HG03066 (cell line): ENCODE measurements at regions not wholly inside any gene's neighbourhood (a gene's known extent, or its start where the extent isn't known, plus 50 kb on each side); places are given as distances from the start of the nearest gene placed in this dataset.

Experiments used
- ATAC-seq: cut with Tn5 transposase; IDR thresholded peaks from one replicate; pipeline ENCODE4 v1.9.1; 2021; ENCODE audit warnings: low read depth; ENCODE audit not compliant: unreplicated experiment

DNA sequence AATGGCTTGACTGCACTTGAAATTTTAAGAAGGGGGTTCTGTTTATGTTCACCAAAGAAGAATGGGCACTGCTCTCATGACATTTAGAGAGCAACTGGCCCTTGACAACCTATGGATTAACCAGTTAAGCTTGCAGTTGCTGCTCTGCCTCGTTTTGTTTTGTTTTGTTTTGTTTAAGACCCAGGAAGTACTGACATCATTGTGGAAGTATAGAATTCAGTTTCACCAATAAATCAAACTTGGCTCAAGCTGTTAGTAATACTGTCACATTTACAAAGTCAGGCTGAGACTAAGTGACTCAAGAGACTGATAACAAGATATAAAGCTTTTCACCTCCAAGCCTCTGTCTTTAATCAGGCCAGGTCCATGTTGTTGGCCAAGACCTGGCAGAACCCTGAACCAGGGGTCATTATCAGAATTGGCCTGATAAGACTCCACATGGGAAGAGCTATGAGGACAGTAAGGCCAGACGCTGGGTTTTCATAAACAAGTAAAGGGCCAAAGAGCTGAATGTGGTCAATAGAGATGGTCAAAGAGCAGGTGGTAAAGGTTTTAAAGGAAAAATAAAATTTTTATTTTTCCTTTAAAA lies 99.4 kb upstream of the VGLL2 start:
- no peak for ATAC-seq

DNA sequence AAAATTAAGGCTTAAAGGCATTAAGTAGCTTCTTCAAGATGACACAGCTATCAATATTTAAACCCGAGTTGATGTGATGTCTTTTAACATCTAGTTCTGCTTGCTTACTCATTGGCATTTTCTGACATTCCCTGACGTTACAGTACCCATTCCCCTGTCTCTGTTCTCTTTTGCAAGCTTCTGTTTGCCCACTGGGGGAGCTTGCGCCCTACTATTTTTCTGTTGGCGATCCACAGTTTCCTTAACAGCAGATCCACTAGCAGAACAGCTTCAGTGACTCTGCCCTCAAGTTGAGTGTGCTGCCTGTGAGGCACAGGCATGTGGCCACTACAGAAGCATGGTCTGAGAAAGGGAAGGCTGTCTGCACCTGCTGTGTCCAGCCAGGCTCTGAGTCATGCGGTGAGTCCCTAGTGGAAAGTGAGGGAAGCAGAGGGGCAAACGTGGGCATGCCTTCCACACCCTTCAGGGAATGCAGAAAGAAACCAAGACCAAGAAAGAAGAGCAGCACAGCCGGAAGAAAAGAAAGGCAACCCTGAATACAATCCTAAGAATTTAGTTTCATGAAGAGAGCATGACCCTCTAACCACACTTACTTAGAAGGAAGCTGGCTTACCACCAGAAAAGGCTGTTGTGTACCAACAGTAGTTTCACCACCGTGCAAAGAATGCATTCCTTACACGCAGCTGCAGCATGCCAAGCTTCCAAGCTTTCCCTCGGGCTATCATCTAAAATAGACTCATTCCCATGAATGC lies 97.7 kb upstream of the VGLL2 start:
- ATAC-seq = no peak

DNA sequence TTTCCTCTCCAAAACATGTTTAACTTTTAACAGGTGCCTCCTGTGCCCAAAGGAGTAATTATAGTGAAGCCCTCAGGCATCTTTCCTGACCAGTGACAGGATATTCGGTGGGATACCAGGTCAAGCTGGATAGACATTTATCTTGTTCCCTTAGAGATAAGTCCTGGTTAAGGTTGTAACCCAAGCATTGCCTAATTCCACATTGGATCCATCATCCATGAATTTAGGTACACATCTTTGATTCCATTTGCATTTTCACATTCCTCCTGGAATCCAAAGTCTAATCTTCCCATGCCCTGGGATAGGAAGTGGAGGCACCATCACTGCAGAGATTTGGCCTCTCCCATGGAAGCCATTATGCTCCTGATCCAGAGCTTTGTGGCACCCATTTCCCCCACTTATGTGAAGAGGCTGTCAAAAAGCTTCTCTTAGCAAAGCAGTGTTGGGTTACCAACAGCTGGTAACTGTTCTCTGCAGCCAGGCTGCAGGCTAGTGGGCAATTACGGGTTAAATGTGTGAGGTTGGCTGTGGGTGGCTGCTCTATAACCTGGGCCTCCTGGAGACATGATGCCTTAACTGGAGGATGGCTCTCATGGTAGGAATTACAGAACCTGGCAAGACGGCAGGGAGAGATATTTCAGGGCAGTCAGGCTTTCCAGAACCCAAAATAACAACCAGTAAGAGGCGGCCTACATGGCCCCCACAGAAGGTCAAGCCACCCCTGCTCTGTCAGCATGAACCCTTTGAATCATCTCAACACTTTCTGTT lies 96.9 kb upstream of the VGLL2 start:
- ATAC-seq = no peak

DNA sequence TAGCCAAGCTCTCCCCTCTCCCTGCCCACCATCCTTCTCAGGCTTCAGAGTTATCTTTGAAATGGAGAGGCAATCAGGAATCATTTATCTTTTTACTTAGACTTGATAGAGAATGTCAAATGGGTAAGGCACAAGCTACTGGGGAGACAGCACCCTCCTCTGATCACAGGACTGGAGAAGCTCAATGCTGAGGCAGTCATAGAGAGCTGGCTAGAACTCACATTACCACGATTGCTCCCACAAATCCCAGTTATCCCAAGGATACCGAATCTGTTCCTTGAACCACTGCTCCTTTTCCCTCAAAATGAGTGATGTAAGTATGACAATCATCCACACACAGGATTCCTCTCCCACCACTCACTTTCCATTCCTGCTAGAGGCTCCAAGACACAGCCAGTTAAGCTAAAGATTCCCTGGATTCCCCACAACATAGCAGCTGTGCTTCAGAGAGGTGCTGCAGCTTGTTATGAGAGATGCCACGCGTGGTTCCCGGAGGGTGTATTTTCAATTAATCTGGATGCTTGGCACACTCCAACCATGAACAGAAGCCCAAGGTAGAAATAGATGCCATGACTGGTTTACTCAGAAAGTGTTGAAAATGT lies 96.2 kb upstream of the VGLL2 start:
- no peak for ATAC-seq

DNA sequence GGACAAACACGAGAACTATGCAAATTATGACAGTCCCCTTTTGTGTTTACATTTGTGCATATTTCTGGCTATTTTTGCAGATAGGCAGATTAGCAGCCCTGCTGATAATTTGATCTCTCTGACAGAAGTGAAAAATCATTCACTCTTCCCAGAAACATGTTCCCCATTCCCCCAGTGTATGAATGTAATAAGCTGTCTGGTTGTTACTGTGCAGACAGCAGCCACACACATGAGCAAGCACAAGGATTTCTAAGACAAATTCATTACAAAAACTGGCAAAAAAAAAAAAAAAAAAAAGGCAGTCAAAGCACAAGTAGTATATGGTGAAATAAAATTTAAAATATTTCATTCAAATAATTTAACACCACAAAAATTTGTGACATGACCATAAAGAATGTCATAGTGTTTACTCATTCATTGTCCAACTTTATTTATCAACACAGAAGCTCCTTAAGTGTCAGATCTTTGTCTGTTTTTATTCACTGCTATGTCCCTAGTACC lies 95.5 kb upstream of the VGLL2 start:
- ATAC-seq = no peak

DNA sequence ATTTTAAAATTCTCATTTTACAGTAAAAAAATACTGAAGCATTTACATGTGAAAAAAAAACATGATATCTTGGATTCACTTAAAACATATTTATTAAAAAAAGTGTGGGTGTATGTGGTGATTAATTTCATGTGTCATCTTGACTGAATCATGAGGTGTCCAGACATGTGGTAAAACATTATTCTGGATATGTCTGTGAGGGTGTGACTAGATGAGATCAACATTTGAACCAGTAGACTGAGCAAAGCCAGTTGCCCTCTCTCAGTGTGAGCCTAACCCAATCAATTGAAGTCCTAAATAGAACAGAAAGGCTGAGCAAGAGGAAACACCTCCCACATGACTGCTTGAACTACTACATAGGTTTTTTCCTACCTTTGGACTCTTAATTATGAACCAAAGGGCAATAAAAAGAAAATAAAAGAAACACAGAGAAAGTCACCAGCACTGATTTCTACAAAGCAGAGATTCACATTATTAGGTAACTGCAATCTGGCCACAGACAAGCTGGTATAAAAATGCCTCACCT lies 90.5 kb upstream of the VGLL2 start:
- no peak for ATAC-seq

DNA sequence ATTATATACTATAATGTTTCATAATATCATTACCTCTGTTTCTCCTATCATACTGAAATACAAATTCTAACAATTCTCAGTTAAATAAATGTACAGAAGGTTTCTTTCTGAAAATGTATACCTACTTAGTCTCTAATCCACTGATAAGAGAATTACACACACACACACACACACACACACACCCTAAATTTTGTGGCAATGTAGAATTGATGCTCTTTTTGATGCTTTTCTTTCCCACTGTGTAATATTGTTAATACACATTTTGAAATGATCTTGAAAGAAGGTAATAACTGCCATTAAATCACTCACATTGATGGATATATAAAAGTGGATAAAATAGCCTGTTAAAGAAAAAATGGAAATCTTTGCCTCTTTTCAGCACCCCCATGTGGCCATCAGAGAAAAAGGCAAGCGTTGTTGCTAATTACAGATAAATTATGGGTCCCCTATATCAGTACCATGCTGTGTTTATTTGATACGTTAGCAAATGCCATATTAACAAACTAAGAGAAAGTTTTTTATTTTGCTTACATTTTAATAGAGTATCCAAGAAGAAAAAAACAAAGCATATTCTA lies 76.6 kb upstream of the VGLL2 start:
- ATAC-seq = no peak

DNA sequence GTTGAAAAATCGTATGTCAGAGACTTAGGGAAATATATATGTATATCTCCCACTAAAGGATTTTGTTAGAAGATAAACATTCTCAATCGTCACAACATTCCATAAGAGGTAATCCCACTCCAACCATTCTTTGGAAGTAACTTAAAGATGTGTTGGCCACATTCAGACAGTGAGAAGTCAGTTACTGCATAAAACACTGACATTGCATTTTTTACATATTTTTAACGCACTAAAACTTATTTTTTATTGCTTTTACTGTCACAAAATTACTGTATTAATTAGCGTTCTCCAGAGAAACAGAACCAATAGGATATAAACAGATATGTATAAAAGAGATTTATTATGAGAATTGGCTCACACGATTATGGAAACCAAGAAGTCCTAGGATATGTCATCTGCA lies 74.3 kb upstream of the VGLL2 start:
- ATAC-seq = no peak

DNA sequence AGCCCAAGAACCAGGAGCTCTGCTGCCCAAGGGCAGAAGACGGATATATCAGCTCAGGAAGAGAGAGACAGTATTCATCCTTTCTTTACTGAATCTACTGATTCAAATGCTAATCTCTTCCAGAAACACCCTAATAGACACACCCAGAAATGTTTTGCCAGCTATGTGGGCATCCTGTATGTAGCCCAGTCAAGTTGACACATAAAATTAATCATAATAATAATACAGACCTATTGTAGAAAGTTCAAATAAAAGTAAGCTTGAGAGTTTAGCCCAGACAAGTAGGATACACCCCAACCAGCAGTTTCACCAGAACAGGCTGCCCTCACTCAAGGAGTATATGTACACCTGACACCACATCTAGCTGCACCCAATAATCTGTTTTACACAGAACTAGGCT lies 73.9 kb upstream of the VGLL2 start:
- no peak for ATAC-seq

DNA sequence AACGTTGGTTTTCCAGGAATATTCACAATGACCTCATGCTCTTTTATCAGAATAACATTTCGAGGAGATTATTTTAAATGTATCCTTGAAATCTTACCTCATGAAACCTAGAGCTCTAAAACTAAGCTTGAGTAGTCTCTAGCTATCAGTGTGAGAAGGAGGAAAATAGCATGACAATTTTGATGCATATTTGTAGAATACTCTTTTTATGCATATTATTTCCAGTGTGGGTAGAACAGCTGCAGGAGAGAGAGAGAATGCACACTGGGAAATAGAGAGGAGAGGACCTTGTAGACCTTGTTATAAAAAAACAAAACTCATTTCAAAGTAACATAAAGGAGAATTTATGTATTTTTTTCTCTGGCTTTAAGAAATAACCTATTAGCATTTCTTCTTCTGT lies 71.1 kb upstream of the VGLL2 start:
- ATAC-seq = no peak

DNA sequence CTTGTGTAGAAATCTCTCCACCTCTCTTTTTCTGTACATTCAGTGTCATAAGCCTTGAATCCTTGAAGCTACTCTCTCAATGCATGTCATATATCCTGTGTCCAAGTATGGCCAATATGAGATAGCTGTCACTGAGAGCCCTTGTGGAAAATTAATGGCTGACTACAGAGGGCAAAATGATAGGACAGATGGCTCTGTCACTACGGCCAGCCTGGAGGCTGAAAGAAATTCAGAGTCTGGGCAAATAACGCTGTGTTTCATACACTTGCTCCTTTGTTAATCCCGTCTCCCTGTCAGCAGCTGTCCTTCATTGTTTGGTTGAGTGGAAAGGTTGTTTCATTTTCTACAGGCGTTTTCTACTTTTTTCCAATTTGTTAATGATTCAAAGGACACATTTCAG lies 70.4 kb upstream of the VGLL2 start:
- ATAC-seq = no peak

DNA sequence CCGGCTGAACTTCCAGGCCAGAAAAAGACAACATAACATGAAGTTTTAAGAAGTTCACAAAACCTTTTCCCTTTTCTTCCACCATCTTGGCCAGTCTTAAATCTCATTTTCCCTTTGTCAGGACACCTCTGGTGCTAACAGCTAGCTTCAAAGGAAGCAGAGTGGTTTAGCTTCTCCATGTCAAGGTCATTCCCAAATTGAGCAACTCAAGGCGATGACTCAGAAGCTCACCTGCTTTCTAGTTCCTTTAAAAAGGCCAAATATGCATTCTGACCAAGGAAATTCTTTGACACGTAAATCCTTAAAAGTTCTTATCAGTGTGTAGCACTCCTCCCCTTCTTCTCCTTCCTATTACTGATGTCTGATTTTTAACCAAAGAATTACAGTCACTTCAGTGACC lies 69.6 kb upstream of the VGLL2 start:
- ATAC-seq = no peak

DNA sequence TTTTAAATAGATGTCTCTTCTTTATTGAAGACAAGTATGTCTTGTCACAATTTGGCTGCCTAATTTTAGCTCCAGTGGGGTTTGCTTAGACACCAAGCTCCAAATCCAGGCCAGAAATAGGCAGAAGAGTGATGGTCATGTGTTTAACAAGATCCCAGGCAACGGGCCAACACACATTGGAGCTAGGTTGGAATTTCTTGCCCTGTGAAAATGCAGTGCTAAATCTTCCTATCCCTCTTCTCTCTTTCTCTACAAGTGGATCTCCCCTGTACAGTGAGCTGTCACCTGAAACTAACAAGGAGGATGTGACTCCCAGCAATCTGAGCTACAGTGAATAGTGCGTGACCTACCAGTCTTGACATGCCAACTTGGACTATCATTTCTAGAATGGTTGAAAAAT lies 65.3 kb upstream of the VGLL2 start:
- ATAC-seq = no peak

DNA sequence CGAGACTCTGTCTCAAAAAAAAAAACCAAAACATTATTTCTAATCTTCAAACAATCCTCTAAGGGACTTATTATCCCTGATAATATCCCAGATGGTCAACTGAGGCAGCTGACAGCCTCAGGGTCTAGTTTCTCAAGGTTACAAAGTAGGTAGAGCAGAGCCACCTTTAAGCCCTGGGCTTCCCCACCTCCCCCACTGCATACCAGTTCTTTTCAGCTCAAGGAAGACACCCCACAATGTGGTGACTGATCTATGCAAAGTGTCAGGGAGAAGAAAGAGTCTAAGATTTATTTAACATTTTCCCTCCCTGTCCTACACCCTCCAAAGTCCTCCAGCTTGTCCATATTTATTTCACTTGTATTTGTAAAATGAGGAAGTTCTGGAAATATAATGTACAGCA lies 60.5 kb upstream of the VGLL2 start:
- no peak for ATAC-seq

DNA sequence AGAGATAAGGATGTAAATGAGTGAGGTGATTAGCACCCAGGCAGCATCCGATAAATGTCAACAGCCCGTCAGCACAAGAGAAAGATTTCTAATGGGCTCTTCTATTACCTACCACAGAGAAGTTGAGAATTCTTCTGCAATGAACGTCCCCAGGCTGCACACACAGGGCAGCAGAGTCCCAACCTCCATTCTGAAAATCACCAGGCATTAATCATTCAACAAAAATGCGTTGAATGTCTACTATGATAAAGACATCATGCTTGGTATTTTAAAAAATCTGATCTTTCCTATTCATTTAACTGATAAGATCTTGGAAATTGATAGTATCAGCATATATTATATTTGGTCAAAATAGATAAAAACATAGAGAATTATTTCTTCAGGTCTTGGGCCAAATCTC lies 59.5 kb upstream of the VGLL2 start:
- no peak for ATAC-seq

DNA sequence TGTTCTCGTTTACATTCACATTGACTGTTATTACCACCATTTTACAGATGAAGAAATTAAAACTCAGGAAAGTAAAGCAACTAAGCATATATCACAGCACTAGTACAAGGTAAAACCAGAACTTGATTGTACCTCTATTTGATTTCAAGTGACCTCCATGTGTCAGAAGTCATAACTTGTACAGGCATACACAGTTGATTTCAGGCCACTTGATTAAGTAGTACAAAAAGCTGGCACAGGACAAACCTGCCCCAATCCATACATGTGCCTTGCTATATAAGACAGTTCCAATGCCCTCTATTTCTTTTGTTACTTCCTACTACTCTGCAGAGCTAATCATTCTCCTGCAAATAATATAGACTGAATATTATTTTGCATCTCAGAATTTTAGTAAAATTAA lies 58.8 kb upstream of the VGLL2 start:
- no peak for ATAC-seq

DNA sequence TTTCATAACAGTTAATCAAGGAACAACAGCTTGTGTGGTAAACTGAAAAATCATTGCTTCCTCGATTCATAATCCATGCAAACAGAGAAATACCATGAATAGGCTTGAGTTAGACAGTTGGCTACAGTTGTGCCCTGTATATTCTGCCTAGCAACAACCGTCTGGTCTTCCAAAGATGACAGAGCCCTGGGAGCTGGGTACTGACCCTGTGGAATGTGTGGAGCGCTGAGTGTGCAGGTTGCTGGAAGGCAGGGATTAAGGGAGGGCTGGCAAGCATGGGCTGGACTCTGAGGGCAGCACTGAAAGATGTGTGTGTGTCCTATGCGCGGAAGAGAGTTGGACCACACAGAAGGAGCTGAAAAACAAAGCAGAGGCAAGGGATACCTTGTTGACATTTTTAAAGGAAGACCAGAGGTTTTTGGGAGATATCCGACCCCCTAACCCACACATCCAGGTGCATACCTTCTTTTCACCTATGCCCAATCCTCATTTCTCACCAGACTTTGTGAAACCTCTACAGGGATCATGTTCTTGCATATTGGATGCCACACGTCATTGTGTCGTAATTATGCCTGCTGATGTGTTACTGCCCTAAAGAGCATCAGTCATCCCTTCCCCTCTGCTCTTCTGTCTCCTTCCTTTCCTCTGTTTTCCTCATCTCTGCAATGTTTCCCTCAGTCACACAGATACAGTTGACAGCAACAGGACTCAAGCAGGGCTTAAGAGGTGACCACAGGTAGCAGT lies 58.2 kb upstream of the VGLL2 start:
- ATAC-seq = no peak

DNA sequence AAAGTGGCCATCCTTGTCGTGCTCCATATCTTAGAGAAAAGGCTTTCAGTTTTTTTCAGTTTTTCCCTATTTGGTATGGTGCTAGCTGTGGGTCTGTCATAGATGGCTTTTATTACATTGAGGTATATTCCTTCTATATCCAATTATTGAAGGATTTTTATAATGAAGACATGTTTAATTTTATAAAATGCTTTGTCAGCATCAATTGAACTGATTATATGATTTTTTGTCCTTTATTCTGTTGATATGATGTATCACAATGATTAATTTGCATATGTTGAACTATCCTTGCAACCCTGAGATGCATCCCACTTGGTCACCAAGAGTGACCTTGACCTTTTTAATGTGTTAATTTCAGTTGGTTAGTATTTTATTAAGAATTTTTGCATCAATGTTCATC lies 55.1 kb upstream of the VGLL2 start:
- no peak for ATAC-seq

DNA sequence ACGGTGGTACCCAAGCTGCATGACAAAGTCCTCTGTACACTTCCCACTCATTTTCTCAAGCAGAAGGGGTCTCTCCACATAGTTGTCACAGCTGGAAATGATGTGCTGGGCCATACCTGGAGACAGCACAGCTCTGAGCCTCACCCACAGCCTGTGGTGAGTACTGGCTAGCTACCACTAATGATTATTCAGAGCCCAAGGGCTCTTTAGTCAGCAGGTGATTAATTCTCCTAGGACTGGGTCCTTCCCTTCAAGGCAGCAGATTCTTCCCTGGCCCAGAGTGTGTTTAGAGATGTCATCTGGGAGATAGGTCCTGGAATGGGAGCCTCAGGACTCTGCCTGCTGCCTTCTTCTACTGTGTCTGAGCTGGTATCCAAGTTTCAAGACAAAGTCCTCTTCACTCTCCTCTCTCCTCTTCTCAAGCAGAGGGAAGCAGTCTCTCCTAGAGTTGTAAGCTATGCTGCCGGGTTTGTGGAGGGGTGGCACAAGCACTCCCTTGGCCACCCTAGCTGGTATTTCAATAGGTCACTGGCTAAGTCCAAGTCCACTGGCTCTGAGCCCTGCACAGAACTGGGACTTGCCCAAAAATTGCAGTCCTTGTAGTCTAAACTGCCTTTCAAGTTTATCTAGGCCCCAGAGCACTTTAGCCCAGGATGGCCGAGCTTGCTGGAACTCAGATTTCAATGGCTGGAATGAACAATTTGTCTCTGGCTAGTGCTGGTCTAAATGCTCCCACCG lies 49.8 kb upstream of the VGLL2 start:
- ATAC-seq = no peak
